ENCODE measurements at regions not wholly inside any gene's neighbourhood (a gene's known extent, or its start where the extent isn't known, plus 50 kb on each side); places are given as distances from the start of the nearest gene placed in this dataset.

DNA sequence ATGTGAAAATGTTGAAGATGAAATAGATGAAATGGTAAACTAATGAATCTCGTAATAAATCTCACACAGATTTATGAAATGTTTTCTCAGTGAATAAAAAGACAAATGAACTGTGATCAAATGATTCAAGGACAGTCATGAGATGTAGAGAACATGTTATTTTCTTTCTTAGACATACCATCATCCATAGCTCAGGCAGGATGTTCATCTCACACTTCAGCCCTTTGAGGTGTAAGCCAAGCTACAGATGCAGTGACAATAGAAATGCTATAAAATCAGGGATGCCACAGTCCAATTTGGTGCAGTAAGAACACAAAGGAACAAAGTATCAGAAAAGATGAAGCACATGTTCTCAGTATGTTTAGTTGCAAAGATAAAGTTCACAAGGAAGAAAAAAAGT is 242.7 kb upstream of the KRR1 start:
- TF ChIP-seq POLR2A (IDR thresholded peaks at IDR 0.05; ENCODE audit: low read depth, low read length) (no peak), POLR2AphosphoS5 (IDR thresholded peaks at IDR 0.05; ENCODE audit: low read depth, low read length) (no peak)

Measured in GM12892 (cell line).